Trophoblast cell (in vitro differentiated cells and primary cell): ENCODE measurements at regions not wholly inside any gene's neighbourhood (a gene's known extent, or its start where the extent isn't known, plus 50 kb on each side); places are given as distances from the start of the nearest gene placed in this dataset.
A peak's percentile ranks its signal among the peaks of the same experiment; 100 is the strongest.

Experiments used
- DNase-seq, 2 donors: peaks; one replicate each; pipeline ENCODE4 v3.0.0-alpha.2; 2016
- H2AFZ ChIP-seq: 2 replicates; pipeline ENCODE4 v1.6.1; 2013; ENCODE audit warnings: low read length, moderate library complexity, mild to moderate bottlenecking; ENCODE audit not compliant: insufficient read depth, poor library complexity
- H2AK5ac ChIP-seq: 2 replicates; pipeline ENCODE4 v1.6.1; 2013; ENCODE audit warnings: mild to moderate bottlenecking, low read length
- H2BK120ac ChIP-seq: 2 replicates; pipeline ENCODE4 v1.6.1; 2013; ENCODE audit warnings: low read length, mild to moderate bottlenecking, moderate library complexity; ENCODE audit not compliant: insufficient read depth, poor library complexity
- H2BK12ac ChIP-seq: 2 replicates; pipeline ENCODE4 v1.6.1; 2013; ENCODE audit warnings: mild to moderate bottlenecking, low read length, moderate library complexity
- H2BK5ac ChIP-seq: 2 replicates; pipeline ENCODE4 v1.6.1; 2013; ENCODE audit warnings: low read length, low read depth, moderate library complexity, mild to moderate bottlenecking; ENCODE audit not compliant: poor library complexity
- H3K14ac ChIP-seq: 2 replicates; pipeline ENCODE4 v1.6.1; 2013; ENCODE audit warnings: mild to moderate bottlenecking, low read length
- H3K18ac ChIP-seq: 2 replicates; pipeline ENCODE4 v1.6.1; 2013; ENCODE audit warnings: mild to moderate bottlenecking, low read length
- H3K23ac ChIP-seq: 2 replicates; pipeline ENCODE4 v1.6.1; 2013; ENCODE audit warnings: low read length
- H3K27ac ChIP-seq: 2 replicates; pipeline ENCODE4 v1.5.1; 2013; ENCODE audit warnings: low read depth, mild to moderate bottlenecking, inconsistent platforms, low read length, moderate library complexity
- H3K27me3 ChIP-seq: 2 replicates; pipeline ENCODE4 v1.6.1; 2013; ENCODE audit warnings: inconsistent platforms, mild to moderate bottlenecking, low read length, moderate library complexity; ENCODE audit not compliant: insufficient read depth
- H3K36me3 ChIP-seq, 2 experiments: 1 replicate in 1 of 2; 2 replicates in 1 of 2; pipeline ENCODE4 v1.6.1; 2013; ENCODE audit warnings: low read length in 2 of 2, mild to moderate bottlenecking in 2 of 2, moderate library complexity in 1 of 2; ENCODE audit not compliant: insufficient read depth in 2 of 2, control insufficient read depth in 1 of 2
- H3K4ac ChIP-seq: 2 replicates; pipeline ENCODE4 v1.6.1; 2013; ENCODE audit warnings: low read depth, mild to moderate bottlenecking, low read length, moderate library complexity
- H3K4me1 ChIP-seq, 2 experiments: 1 replicate in 1 of 2; 2 replicates in 1 of 2; pipeline ENCODE4 v1.6.1; 2013; ENCODE audit warnings: low read length in 2 of 2, mild to moderate bottlenecking in 2 of 2, moderate library complexity in 1 of 2; ENCODE audit not compliant: insufficient read depth in 2 of 2, control insufficient read depth in 1 of 2
- H3K4me2 ChIP-seq: 2 replicates; pipeline ENCODE4 v1.6.1; 2013; ENCODE audit warnings: inconsistent platforms, mild to moderate bottlenecking, low read length, moderate library complexity
- H3K4me3 ChIP-seq: 2 replicates; pipeline ENCODE4 v1.5.1; 2013; ENCODE audit warnings: mild to moderate bottlenecking, low read depth, low read length, inconsistent platforms
- H3K79me1 ChIP-seq: one replicate; pipeline ENCODE4 v1.6.1; 2013; ENCODE audit warnings: low read length
- H3K79me2 ChIP-seq: 2 replicates; pipeline ENCODE4 v1.6.1; 2013; ENCODE audit warnings: low read length, mild to moderate bottlenecking; ENCODE audit not compliant: control insufficient read depth, insufficient read depth, poor library complexity
- H3K9ac ChIP-seq: 2 replicates; pipeline ENCODE4 v1.6.1; 2013; ENCODE audit warnings: mild to moderate bottlenecking, low read length
- H3K9me3 ChIP-seq: 2 replicates; pipeline ENCODE4 v1.6.1; 2013; ENCODE audit warnings: low read depth, mild to moderate bottlenecking, control low read depth, inconsistent platforms, low read length; ENCODE audit not compliant: insufficient read depth
- H4K12ac ChIP-seq: 2 replicates; pipeline ENCODE4 v1.6.1; 2013; ENCODE audit warnings: low read depth, mild to moderate bottlenecking, low read length, moderate library complexity
- H4K8ac ChIP-seq: 2 replicates; pipeline ENCODE4 v1.6.1; 2013; ENCODE audit warnings: low read depth, mild to moderate bottlenecking, low read length, moderate library complexity
- H4K91ac ChIP-seq: one replicate; pipeline ENCODE4 v1.6.1; 2013; ENCODE audit warnings: low read depth, mild to moderate bottlenecking, low read length, moderate library complexity
- WGBS: extraction: QIAGEN DNeasy Blood & Tissue Kit; methylation state at CpG from one replicate; pipeline ENCODE4 v1.1.7; 2013; ENCODE audit warnings: missing lambda C conversion rate; ENCODE audit not compliant: insufficient read length, insufficient coverage; ENCODE audit errors: extremely low coverage; 5-methylcytosine and 5-hydroxymethylcytosine counted together

DNA sequence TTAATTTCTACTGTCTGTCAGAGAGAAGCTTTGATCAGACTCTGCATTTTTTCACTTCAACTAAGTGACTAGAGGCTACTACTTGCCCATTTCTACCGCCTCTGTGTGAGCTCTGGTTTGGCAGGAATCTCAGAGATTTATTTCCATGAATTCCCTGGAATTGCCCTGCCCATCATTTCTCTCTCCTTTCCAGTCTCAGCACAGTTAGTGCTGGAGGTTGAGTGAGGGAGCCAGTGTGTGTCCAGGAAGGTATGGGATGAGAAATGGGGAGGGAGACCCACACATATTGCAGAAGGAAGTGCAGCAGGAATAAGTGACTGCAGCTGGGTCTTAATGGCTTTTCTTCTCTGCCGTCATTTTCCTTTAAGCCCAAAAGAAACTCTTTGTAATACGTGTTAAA lies 443.1 kb upstream of the ZNF462 start:
- Histone ChIP-seq H3K14ac (peak overlapping the region; percentile 65), H3K18ac (no peak overlapping the region), H3K27me3 (no peaks in the 10 kb centered on the region), H4K12ac (no peak overlapping the region), H2BK5ac (peak overlapping the region; percentile 92), H3K36me3 (no peaks in the 10 kb centered on the region), H3K27ac (peak overlapping the region; percentile 81), H3K4ac (peak overlapping the region; percentile 92), H4K8ac (peak overlapping the region; percentile 89), H3K9ac (no peak overlapping the region), H3K79me2 (peaks cover 3% of the 10 kb centered on the region), H2BK12ac (peak overlapping the region; percentile 95), H3K79me1 (peaks cover 31% of the 10 kb centered on the region), H3K4me2 (no peak overlapping the region), H2AK5ac (peak overlapping the region; percentile 63), H2AFZ (peak overlapping the region; percentile 47), H2BK120ac (peak overlapping the region; percentile 89), H3K4me3 (no peak overlapping the region), H3K4me1 (peaks cover 6 to 11% of the 10 kb centered on the region in 2 experiments), H4K91ac (peak overlapping the region; percentile 95), H3K23ac (no peak overlapping the region), H3K9me3 (no peaks in the 10 kb centered on the region)
- WGBS = no CpG with 5 or more reads among the region's 3 CpGs
- DNase-seq = no peak

GRCh38 chr9:106420511-106420944 lies 442.4 kb upstream of the ZNF462 start:
- H3K79me1 ChIP-seq = peaks cover 32% of the 10 kb centered on the region
- H3K4me1 ChIP-seq = peaks cover 6 to 11% of the 10 kb centered on the region in 2 experiments
- H3K23ac ChIP-seq = no peak overlapping the region
- peak overlapping the region; percentile 68 for H4K8ac ChIP-seq
- H3K9me3 ChIP-seq = no peaks in the 10 kb centered on the region
- H3K79me2 ChIP-seq = peaks cover 3% of the 10 kb centered on the region
- peak overlapping the region; percentile 74 for H4K91ac ChIP-seq
- no peak overlapping the region for H4K12ac ChIP-seq
- H2BK12ac ChIP-seq = peak overlapping the region; percentile 55
- peak overlapping the region; percentile 97 for H2BK5ac ChIP-seq
- H3K4ac ChIP-seq = no peak overlapping the region
- H3K36me3 ChIP-seq = no peaks in the 10 kb centered on the region
- no peaks in the 10 kb centered on the region for H3K27me3 ChIP-seq
- H3K9ac ChIP-seq = no peak overlapping the region
- no peak overlapping the region for H3K14ac ChIP-seq
- no CpG with 5 or more reads among the region's 4 CpGs for WGBS
- H3K27ac ChIP-seq = peak overlapping the region; percentile 95
- no peak overlapping the region for H2AFZ ChIP-seq
- peak overlapping the region; percentile 94 for H2BK120ac ChIP-seq
- no peak overlapping the region for H3K4me3 ChIP-seq
- peak overlapping the region; percentile 44 for H3K4me2 ChIP-seq
- H2AK5ac ChIP-seq = peak overlapping the region; percentile 35
- peak overlapping the region; percentile 57 for H3K18ac ChIP-seq
- no peak for DNase-seq

DNA sequence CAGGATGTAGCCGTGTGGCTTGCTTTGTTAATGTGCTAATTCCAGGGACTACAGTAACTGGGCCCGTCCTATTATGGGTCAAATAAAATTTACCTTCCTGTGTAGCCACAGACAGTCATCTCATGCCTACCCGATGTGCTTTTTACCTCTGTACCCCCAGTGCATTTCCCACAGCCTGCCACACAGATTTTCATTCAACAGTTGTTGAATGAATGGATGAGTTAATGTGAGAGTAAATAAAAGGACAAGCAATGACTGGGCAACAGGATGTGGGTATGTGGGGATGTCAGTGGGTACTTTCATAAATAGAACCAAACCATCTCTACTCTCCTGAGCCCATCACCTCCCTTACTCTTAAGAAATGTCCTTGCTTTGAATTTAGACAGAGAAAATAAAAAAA lies 441.2 kb upstream of the ZNF462 start:
- Histone ChIP-seq H3K4ac (peak overlapping the region; percentile 29), H2AFZ (no peak overlapping the region), H4K8ac (peak overlapping the region; percentile 9), H3K4me2 (no peak overlapping the region), H3K23ac (no peak overlapping the region), H2BK5ac (peak overlapping the region; percentile 37), H3K18ac (no peak overlapping the region), H4K12ac (no peak overlapping the region), H3K9ac (peak overlapping the region; percentile 21), H2BK120ac (peak overlapping the region; percentile 49), H2BK12ac (peak overlapping the region; percentile 27), H3K14ac (peak overlapping the region; percentile 7), H2AK5ac (peak overlapping the region; percentile 22), H3K9me3 (no peaks in the 10 kb centered on the region), H3K79me2 (peaks cover 3% of the 10 kb centered on the region), H3K4me3 (no peak overlapping the region), H3K4me1 (peaks cover 6 to 11% of the 10 kb centered on the region in 2 experiments), H3K27me3 (no peaks in the 10 kb centered on the region), H4K91ac (peak overlapping the region; percentile 26), H3K79me1 (peaks cover 32% of the 10 kb centered on the region), H3K36me3 (no peaks in the 10 kb centered on the region), H3K27ac (peak overlapping the region; percentile 95)
- DNase-seq = no peak
- WGBS = no CpG with 5 or more reads among the region's 3 CpGs

DNA sequence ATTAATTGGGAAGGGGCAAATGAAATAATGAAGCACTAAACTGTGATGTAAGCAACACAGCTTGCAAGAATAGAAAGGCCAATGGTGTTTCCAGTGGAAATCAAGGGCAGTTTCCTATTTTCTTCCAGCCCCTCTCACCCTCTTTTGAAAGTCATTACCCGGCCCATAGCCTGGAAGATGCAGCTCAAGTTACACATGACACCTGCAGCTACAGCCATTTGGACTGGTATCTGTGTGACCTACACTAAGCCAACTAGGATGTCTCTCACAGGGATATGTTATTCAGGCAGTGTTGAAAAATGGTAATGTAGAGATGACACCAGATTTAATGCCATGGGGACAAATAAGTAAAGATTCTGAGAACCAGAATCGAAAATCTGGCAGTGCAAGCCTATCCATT lies 439.4 kb upstream of the ZNF462 start:
- H4K12ac ChIP-seq = no peak overlapping the region
- no peak for DNase-seq
- peaks cover 3% of the 10 kb centered on the region for H3K79me2 ChIP-seq
- H3K23ac ChIP-seq = no peak overlapping the region
- no peak overlapping the region for H2BK120ac ChIP-seq
- no peak overlapping the region for H3K4me2 ChIP-seq
- H3K79me1 ChIP-seq = peaks cover 27% of the 10 kb centered on the region
- H3K27me3 ChIP-seq = no peaks in the 10 kb centered on the region
- no peak overlapping the region for H2BK5ac ChIP-seq
- no peak overlapping the region for H3K14ac ChIP-seq
- H4K8ac ChIP-seq = no peak overlapping the region
- no CpG with 5 or more reads among the region's 2 CpGs for WGBS
- H3K9ac ChIP-seq = no peak overlapping the region
- H4K91ac ChIP-seq = no peak overlapping the region
- no peak overlapping the region for H3K4ac ChIP-seq
- H2AFZ ChIP-seq = no peak overlapping the region
- H2BK12ac ChIP-seq = no peak overlapping the region
- H3K9me3 ChIP-seq = no peaks in the 10 kb centered on the region
- H3K36me3 ChIP-seq = no peaks in the 10 kb centered on the region
- H3K4me1 ChIP-seq = peaks cover 6 to 11% of the 10 kb centered on the region in 2 experiments
- H3K18ac ChIP-seq = no peak overlapping the region
- no peak overlapping the region for H2AK5ac ChIP-seq
- H3K4me3 ChIP-seq = no peak overlapping the region
- no peak overlapping the region for H3K27ac ChIP-seq
